Kidney (tissue), 13 donors: ENCODE measurements at regions not wholly inside any gene's neighbourhood (a gene's known extent, or its start where the extent isn't known, plus 50 kb on each side); places are given as distances from the start of the nearest gene placed in this dataset.

Experiments used
- DNase-seq, 5 donors: peaks; one replicate each; pipeline ENCODE4 v3.0.0-alpha.2; 2013 to 2020
- FAIRE-seq: peaks from 2 replicates; lab custom pipeline; 2012; peaks lifted over from hg19 to GRCh38; lab: Jason Lieb, UNC
- H3K27ac ChIP-seq, 2 donors: one replicate each; pipeline ENCODE4 v1.7.0; 2013; ENCODE audit warnings: low read depth in 2 of 2, low read length in 2 of 2, inconsistent platforms in 1 of 2
- H3K27me3 ChIP-seq: one replicate; pipeline ENCODE4 v1.7.1; 2013; ENCODE audit warnings: low read length, inconsistent platforms; ENCODE audit not compliant: control insufficient read depth, insufficient read depth
- H3K36me3 ChIP-seq, 3 donors: one replicate each; pipeline versions ENCODE4 v1.7.0 to v1.7.1; 2013; ENCODE audit warnings: low read length in 3 of 3, control low read depth in 1 of 3, inconsistent platforms in 1 of 3; ENCODE audit not compliant: insufficient read depth in 3 of 3, control insufficient read depth in 2 of 3
- H3K4me1 ChIP-seq, 3 donors: one replicate each; pipeline versions ENCODE4 v1.7.0 to v1.7.1; 2013; ENCODE audit warnings: low read length in 3 of 3, inconsistent platforms in 1 of 3, low read depth in 1 of 3; ENCODE audit not compliant: control insufficient read depth in 2 of 3, insufficient read depth in 2 of 3
- H3K4me3 ChIP-seq, 3 donors: one replicate each; pipeline versions ENCODE4 v1.7.0 to v1.8.1; 2013; ENCODE audit warnings: low read length in 3 of 3, control low read depth in 1 of 3, inconsistent platforms in 1 of 3
- H3K9ac ChIP-seq, 3 donors: one replicate each; pipeline versions ENCODE4 v1.7.0 to v1.7.1; 2013; ENCODE audit warnings: low read length in 3 of 3, control low read depth in 1 of 3, inconsistent platforms in 1 of 3
- H3K9me3 ChIP-seq, 3 donors: one replicate each; pipeline versions ENCODE4 v1.7.0 to v1.7.1; 2013; ENCODE audit warnings: low read length in 3 of 3, control low read depth in 1 of 3, inconsistent platforms in 1 of 3; ENCODE audit not compliant: control insufficient read depth in 2 of 3, insufficient read depth in 1 of 3
- intact Hi-C: fragments of 100-400 bp; cut with DNase I; formaldehyde crosslinking; loops from one replicate; pipeline ENCODE4 v1.11.1; 2022
- TF ChIP-seq, protein P1 (sequence below): IDR thresholded peaks from 3 replicates; pipeline ENCODE4 v1.5.1; 2012; ENCODE audit warnings: mild to moderate bottlenecking, moderate library complexity, borderline replicate concordance; ENCODE audit not compliant: insufficient read depth; ENCODE audit errors: extremely low read depth
- donor health status: control.
- donor health status: control.
- donor health status: control.
- donor health status: control.
- donor health status: control.
- donor health status: DM: yes; HTN: yes; CAD: no.
- donor health status: Normal renal cell carcinoma (clear cell type).

DNA sequence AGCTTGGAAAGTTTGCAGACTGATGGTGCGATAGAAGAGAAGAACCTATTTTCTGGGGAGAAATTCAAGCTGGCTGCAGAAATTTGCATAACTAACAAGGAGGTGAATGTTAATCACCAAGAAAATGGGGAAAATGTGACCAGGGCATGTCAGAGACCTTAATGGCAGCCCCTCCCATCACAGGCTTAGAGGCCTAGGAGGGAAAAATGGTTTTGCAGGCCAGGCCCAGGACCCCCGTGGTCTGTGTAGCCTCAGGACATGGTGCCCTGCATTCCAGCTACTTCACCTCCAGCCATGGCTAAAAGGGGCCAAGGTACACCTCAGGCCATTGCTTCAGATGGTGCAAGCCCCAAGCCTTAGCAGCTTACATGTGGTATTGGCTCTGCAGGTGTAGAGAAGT is 207.1 kb upstream of the CXorf66 start:
- FAIRE-seq: no peak
- H3K9ac ChIP-seq: no peak overlapping the region
- TF ChIP-seq, protein P1, sequence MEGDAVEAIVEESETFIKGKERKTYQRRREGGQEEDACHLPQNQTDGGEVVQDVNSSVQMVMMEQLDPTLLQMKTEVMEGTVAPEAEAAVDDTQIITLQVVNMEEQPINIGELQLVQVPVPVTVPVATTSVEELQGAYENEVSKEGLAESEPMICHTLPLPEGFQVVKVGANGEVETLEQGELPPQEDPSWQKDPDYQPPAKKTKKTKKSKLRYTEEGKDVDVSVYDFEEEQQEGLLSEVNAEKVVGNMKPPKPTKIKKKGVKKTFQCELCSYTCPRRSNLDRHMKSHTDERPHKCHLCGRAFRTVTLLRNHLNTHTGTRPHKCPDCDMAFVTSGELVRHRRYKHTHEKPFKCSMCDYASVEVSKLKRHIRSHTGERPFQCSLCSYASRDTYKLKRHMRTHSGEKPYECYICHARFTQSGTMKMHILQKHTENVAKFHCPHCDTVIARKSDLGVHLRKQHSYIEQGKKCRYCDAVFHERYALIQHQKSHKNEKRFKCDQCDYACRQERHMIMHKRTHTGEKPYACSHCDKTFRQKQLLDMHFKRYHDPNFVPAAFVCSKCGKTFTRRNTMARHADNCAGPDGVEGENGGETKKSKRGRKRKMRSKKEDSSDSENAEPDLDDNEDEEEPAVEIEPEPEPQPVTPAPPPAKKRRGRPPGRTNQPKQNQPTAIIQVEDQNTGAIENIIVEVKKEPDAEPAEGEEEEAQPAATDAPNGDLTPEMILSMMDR: no peak
- H3K27me3 ChIP-seq: no peaks in the 10 kb centered on the region
- no peaks in the 10 kb centered on the region for H3K9me3 ChIP-seq
- H3K36me3 ChIP-seq: no peaks in the 10 kb centered on the region
- DNase-seq: no peak
- H3K4me1 ChIP-seq: no peaks in the 10 kb centered on the region
- no peak overlapping the region for H3K4me3 ChIP-seq
- intact Hi-C loops: no loop called here
- no peak overlapping the region for H3K27ac ChIP-seq

DNA sequence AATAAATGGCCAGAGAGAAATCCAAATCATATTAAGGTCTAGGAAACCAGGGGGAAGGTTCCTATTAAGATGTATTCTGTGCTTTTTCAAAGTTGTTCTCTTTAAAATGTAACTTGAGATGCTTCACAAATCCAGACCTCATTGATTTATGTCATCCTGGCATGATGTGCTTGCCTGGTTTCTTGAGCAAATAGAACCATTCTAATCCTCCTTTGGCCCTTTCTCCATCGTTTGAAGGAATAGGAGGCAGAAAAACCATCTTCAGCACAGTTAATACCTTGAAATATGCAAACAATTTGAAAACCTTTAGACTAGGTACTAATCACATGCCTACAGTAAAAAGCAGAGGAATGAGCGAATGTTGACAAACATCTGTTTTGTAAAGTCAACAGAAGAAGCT is 202.2 kb upstream of the CXorf66 start:
- no peak overlapping the region for H3K27ac ChIP-seq
- H3K4me1 ChIP-seq: no peaks in the 10 kb centered on the region
- peak in 1 of 5 donors; percentile 13 for DNase-seq
- H3K27me3 ChIP-seq: no peaks in the 10 kb centered on the region
- no peaks in the 10 kb centered on the region for H3K36me3 ChIP-seq
- no peak overlapping the region for H3K9ac ChIP-seq
- TF ChIP-seq, protein P1: no peak
- intact Hi-C loops: no loop called here
- no peak for FAIRE-seq
- no peak overlapping the region for H3K4me3 ChIP-seq
- no peaks in the 10 kb centered on the region for H3K9me3 ChIP-seq

DNA sequence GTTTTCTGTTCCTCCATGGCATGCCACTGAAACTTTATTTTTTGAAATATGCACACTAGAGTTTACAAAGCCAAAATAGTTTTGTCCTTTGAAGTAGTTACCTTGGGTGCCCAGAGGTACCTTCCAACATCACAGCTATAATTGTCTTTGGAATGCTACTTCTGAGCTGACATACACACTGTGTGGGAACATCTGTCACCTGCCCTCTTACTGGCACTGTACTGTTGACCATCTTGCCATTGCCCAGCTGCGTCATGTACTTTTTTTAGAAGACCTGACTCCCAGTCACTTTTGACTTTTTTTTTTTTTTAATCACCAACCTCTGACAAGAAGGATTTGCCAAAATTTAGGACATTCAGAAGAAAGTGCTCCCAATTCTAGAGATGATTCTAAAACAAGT is 200.5 kb upstream of the CXorf66 start:
- FAIRE-seq (no peak), DNase-seq (no peak)
- H3K27ac ChIP-seq: no peak overlapping the region
- H3K9me3 ChIP-seq: no peaks in the 10 kb centered on the region
- H3K27me3 ChIP-seq: no peaks in the 10 kb centered on the region
- H3K4me1 ChIP-seq: no peaks in the 10 kb centered on the region
- intact Hi-C loops: no loop called here
- TF ChIP-seq, protein P1: no peak
- H3K4me3 ChIP-seq: no peak overlapping the region
- no peak overlapping the region for H3K9ac ChIP-seq
- no peaks in the 10 kb centered on the region for H3K36me3 ChIP-seq

DNA sequence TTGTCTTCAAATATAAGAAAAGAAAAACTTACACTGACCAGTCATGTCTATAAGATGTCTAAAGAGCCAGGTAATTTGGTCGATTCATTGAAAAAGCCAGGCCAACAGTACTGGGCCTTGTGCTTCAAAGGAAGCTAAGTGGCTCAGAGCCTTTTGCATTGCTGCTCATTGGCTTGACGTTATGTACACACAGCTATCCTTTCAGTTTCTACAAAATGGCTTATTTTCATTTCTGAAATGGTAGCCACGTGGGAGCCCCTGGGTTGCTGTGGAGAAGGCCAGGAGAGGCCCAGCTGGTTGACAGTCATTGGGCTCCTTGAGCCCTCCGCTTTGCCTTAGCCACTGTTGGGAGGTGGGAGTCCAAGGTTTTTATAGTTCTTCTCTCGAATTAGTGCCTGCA is 199.1 kb upstream of the CXorf66 start:
- no peak overlapping the region for H3K9ac ChIP-seq
- H3K27ac ChIP-seq: no peak overlapping the region
- no peaks in the 10 kb centered on the region for H3K27me3 ChIP-seq
- FAIRE-seq: no peak
- no peaks in the 10 kb centered on the region for H3K9me3 ChIP-seq
- no peak overlapping the region for H3K4me3 ChIP-seq
- DNase-seq: no peak
- H3K4me1 ChIP-seq: no peaks in the 10 kb centered on the region
- no peaks in the 10 kb centered on the region for H3K36me3 ChIP-seq
- intact Hi-C loops: no loop called here
- TF ChIP-seq, protein P1: no peak
